HG02588 (cell line): ENCODE measurements at regions not wholly inside any gene's neighbourhood (a gene's known extent, or its start where the extent isn't known, plus 50 kb on each side); places are given as distances from the start of the nearest gene placed in this dataset.

Experiments
- ATAC-seq: cut with Tn5 transposase; IDR thresholded peaks from one replicate; pipeline ENCODE4 v1.9.1; 2021; ENCODE audit warnings: mild to moderate bottlenecking, moderate library complexity; ENCODE audit not compliant: unreplicated experiment

DNA sequence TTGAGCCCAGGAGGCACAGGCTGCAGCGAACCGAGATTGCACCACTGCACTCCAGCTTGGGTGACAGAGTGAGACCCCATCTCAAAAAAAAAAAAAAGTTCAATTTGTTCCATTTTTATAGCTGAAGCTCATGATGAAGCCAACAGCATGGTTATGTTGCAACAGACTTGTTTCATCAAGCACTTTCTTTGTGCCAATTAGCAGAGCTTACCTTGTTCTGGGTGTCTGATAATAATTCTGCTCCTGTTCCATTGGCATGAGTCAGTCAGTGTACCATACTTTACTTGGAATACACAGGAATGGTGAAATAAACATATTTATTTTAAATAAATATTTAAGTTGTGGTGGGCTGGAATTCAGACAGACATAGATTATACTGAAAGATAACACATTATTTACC lies 100.8 kb upstream of the DAAM1 start:
- ATAC-seq = no peak

GRCh38 chr14:59090572-59090971 lies 97.9 kb upstream of the DAAM1 start:
- ATAC-seq = no peak

- ATAC-seq = no peak
Measured at GRCh38 chr14:59091404-59091803, 97.1 kb upstream of the DAAM1 start.

DNA sequence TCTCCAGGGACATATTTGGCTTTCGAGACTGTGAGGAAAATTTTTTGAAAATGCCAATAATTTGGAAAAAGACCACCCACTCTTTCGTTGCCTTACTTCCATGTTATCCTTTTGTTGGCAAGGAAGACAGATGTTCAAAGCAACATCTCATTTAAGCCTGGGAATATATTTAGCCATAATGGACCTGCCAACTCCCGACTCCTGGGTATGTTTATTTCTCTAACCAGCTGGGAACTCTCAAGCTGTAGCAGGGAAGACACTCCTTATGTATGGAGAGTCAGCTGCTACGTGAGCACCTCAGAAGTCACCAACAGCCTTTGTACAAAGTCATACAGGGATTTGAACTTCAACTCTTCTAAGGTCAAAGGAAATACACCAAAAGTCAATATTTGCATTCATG lies 96.5 kb upstream of the DAAM1 start:
- ATAC-seq = no peak

- ATAC-seq = no peak
Measured at GRCh38 chr14:59093902-59094301, 94.6 kb upstream of the DAAM1 start.

DNA sequence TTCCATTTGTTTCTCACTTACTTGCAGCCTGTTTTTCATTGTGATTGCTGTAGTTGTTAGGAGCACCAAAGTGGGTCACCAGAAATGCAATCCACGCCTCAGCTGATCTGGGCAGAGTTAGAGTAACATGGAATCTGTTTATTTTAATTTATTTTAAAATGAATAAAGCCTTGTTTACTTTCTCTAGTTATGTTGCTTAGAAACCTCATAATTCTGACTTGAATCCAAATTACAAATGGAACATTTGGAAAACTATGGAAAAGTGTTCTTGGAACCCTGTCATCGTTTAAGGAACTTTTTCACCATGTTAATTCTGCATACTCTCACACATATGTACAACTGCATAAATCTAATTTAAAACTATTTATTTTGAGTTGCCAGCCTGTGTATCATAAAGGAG lies 92.2 kb upstream of the DAAM1 start:
- no peak for ATAC-seq

DNA sequence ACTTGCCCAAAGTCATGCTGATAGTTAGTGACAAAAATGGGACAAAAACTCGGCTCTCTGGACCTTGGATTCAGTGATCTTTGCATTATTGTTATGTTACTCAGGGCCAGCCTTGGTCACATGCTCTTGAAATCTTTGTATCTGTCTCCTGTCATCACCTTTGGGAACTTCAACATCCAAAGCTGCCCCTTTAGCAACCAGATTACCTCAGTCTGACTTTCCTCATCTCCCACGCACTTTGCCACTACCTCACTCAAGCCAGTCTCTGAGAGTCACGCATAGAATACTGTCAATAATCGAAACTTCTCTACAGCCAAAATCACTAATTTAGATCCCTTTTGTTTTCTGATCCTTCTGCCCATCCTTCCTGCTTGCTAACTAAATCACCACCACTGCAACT lies 90.8 kb upstream of the DAAM1 start:
- ATAC-seq = no peak

DNA sequence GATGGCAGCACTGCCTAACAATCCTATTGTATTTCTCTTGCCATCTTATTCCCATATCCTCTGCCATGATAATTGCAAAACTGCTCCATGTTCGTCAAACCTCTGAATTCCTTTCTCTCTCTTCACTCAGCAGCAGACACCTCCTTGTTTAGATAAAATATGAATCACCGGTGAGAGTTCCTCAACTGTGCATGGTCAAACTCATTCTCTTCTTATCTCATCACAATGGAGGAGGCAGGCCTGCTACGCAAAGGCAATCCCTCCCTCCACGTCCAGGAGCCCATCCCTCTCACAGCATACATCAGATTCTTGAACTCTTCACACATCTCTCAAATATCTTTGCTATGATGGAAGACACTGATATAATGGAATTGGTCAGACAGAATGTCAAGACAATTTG lies 90.1 kb upstream of the DAAM1 start:
- ATAC-seq = no peak

DNA sequence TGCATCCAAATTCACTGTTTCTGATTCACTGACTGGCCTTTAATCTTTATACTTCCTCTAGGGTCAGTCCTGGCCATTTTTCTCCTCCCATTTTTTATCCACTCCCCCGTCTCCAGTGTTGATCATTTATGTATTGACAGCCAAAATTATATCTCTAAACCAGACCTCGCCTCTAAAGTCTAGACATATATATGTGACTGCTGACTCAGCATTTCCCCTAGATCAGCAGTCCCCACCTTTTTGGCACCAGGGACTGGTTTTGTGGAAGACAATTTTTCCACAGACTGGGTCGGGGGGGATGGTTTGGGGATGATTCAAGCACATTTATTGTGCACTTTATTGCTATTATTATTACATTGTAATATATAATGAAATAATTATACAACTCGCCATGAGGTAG lies 88.3 kb upstream of the DAAM1 start:
- ATAC-seq = no peak

- no peak for ATAC-seq
Measured at GRCh38 chr14:59101476-59101875, 87.0 kb upstream of the DAAM1 start.

GRCh38 chr14:59103396-59103795 lies 85.1 kb upstream of the DAAM1 start:
- no peak for ATAC-seq

- ATAC-seq = no peak
Measured at GRCh38 chr14:59107819-59108218, 80.6 kb upstream of the DAAM1 start.

DNA sequence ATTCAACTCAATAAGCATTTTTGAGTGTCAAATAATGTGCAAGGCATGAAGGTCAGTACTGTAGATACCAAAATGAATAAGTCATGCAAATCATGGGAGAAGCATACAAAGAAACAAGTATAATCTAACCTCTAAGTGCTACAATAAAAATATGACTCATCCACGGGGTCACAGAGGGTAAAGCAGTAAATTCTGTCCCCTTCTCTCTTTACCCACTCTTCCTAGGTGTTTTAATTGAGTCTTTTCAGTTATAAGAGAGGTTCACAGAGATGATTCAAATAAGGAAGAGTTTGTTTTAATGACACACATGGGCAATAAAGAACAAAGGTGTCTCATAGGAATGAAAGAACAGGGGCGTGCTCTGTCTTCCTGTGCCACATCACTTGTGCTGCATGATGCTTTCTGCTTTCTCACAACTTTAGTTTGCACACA lies 71.5 kb upstream of the DAAM1 start:
- ATAC-seq = no peak

DNA sequence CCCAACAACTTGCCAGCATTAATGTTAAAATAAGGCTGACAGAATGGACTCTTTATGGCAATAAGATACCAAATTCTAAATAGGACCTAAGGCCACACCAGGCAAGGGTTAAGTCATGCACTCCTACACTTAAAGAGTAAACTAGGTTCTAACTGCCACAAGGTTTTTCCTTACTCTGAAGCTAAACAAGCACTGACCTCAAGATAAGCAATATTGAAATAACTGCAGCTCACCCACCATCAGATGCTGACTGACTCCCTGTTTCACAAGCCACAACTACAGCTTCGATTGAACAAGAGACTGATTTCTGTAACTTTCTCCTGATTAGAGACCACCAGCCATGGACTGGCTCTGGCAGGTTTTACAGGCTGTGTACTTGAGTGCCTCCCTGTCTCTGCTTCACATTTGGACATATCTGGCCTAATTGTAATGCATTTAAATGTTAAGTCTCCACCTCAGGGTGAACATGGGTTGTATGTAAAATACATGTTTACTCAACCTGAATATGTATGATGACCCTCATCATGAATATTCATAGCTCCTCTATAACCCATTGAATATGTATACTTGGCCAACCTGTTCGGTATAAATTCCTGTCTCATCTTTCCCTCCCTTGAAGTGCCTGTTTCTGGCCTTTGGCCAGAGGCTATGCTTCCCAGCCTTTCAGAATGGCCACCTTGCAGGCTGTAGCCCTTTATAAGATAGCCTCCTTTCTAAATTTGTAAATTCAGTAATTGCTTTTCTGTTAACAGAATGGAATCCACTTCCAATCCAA lies 70.5 kb upstream of the DAAM1 start:
- ATAC-seq = no peak

DNA sequence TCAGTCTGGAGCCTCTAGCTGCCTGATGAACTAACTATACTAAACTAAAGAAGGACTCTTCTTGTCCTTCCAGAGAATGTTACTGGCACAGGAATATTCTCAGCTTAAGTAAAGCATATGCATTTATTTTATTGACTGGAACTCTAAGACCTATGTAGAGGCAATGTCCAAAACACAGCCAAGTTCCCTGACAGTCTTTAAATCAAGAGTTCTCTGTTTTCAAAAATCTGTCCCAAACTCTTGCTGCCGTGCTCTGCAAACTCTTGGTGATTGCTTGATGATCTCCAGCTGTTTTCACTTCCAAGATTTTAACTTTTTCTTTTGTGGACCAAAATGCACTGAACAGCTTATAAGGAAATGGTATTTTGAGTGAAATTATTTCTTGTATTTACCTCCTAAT lies 67.5 kb upstream of the DAAM1 start:
- no peak for ATAC-seq

DNA sequence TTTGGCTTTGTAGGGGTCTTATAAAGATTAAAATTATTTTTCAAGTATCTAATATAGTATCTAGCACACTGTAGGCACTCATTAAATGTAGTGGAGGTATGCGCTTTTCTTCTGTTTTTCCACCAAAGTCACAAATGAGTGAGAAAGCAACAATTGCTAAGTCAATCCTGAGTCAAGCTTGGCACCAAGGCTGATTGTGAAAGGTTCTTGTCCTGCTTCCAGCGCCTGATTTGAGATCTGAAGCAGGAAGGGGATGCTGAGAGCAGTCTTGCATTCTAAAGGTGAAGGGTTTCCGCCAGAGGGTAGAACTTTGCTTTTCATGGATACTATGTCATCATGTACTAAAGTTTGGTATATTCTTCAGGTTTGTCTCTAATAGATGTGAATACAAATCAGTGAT lies 64.9 kb upstream of the DAAM1 start:
- no peak for ATAC-seq

GRCh38 chr14:59123975-59124374 lies 64.5 kb upstream of the DAAM1 start:
- no peak for ATAC-seq

- no peak for ATAC-seq
Measured at GRCh38 chr14:59125156-59125555, 63.3 kb upstream of the DAAM1 start.

- ATAC-seq = no peak
Measured at GRCh38 chr14:59126714-59127436, 61.6 kb upstream of the DAAM1 start.

GRCh38 chr14:59127437-59127732 lies 61.1 kb upstream of the DAAM1 start:
- no peak for ATAC-seq

- no peak for ATAC-seq
Measured at GRCh38 chr14:59130462-59130861, 58.0 kb upstream of the DAAM1 start.

GRCh38 chr14:59131938-59132795 lies 56.3 kb upstream of the DAAM1 start:
- no peak for ATAC-seq
